ENCODE measurements at regions not wholly inside any gene's neighbourhood (a gene's known extent, or its start where the extent isn't known, plus 50 kb on each side); places are given as distances from the start of the nearest gene placed in this dataset.
"Not testable (repeated sequence)": the region's sequence is repeated elsewhere in the genome, so short reads cannot be mapped to it uniquely, and the experiment has no call there.

GRCh38 chr13:38072696-38073095, 203.1 kb upstream of the TRPC4 start:
- no peak for TF ChIP-seq EZH2 (IDR thresholded peaks at IDR 0.05; ENCODE audit: borderline replicate concordance)
- TF ChIP-seq CTCF (IDR thresholded peaks at IDR 0.05; ENCODE audit: poor library complexity) = no peak
- no peak for TF ChIP-seq EZH2phosphoT487 (IDR thresholded peaks at IDR 0.05; ENCODE audit: low read depth, severe bottlenecking, unreplicated experiment)
- H3K9me3 ChIP-seq (ENCODE audit: low read depth) = no peaks in the 10 kb centered on the region
- H3K36me3 ChIP-seq (replicated peaks; ENCODE audit: insufficient read depth, low read depth) = no peaks in the 10 kb centered on the region
- H2AFZ ChIP-seq = no peak overlapping the region
- DNase-seq (ENCODE audit: low spot score) = no peak
- H3K79me2 ChIP-seq = no peaks in the 10 kb centered on the region
- H4K20me1 ChIP-seq (ENCODE audit: insufficient read depth, poor library complexity, severe bottlenecking) = no peaks in the 10 kb centered on the region
- H3K27ac ChIP-seq = no peak overlapping the region
- H3K9me2 ChIP-seq (replicated peaks; ENCODE audit: insufficient read depth) = no peaks in the 10 kb centered on the region
- H3K4me1 ChIP-seq (ENCODE audit: insufficient read depth) = no peaks in the 10 kb centered on the region
- no peak overlapping the region for H3K4me2 ChIP-seq
- no peak overlapping the region for H3K4me3 ChIP-seq
- H3K27me3 ChIP-seq = no peaks in the 10 kb centered on the region

GRCh38 chr13:38071340-38071739, 201.8 kb upstream of the TRPC4 start:
- not testable (repeated sequence) for H3K4me3 ChIP-seq; DNase-seq (ENCODE audit: low spot score); H3K4me2 ChIP-seq; H4K20me1 ChIP-seq (ENCODE audit: insufficient read depth, poor library complexity, severe bottlenecking); H3K9me2 ChIP-seq (replicated peaks; ENCODE audit: insufficient read depth); H2AFZ ChIP-seq; H3K9me3 ChIP-seq (ENCODE audit: low read depth); H3K4me1 ChIP-seq (ENCODE audit: insufficient read depth); H3K36me3 ChIP-seq (replicated peaks; ENCODE audit: insufficient read depth, low read depth); H3K27ac ChIP-seq; H3K79me2 ChIP-seq; H3K27me3 ChIP-seq
- 94% methylated on average over 3 of the region's 5 CpGs for WGBS (ENCODE audit: low lambda C conversion rate, missing lambda C conversion rate)

GRCh38 chr13:38053896-38054295, 184.3 kb upstream of the TRPC4 start:
- H3K79me2 ChIP-seq = no peaks in the 10 kb centered on the region
- H3K9me3 ChIP-seq (ENCODE audit: low read depth) = no peaks in the 10 kb centered on the region
- H2AFZ ChIP-seq = no peak overlapping the region
- no peak overlapping the region for H3K4me2 ChIP-seq
- 64% methylated on average over 3 of the region's 3 CpGs for WGBS (ENCODE audit: low lambda C conversion rate, missing lambda C conversion rate)
- no peak overlapping the region for H3K27ac ChIP-seq
- DNase-seq (ENCODE audit: low spot score) = no peak
- H4K20me1 ChIP-seq (ENCODE audit: insufficient read depth, poor library complexity, severe bottlenecking) = no peaks in the 10 kb centered on the region
- H3K27me3 ChIP-seq = no peaks in the 10 kb centered on the region
- H3K4me1 ChIP-seq (ENCODE audit: insufficient read depth) = no peaks in the 10 kb centered on the region
- no peaks in the 10 kb centered on the region for H3K36me3 ChIP-seq (replicated peaks; ENCODE audit: insufficient read depth, low read depth)
- H3K4me3 ChIP-seq = no peak overlapping the region
- TF ChIP-seq EZH2 (IDR thresholded peaks at IDR 0.05; ENCODE audit: borderline replicate concordance) (no peak), EZH2phosphoT487 (IDR thresholded peaks at IDR 0.05; ENCODE audit: low read depth, severe bottlenecking, unreplicated experiment) (no peak), CTCF (IDR thresholded peaks at IDR 0.05; ENCODE audit: poor library complexity) (no peak)
- H3K9me2 ChIP-seq (replicated peaks; ENCODE audit: insufficient read depth) = no peaks in the 10 kb centered on the region

- H4K20me1 ChIP-seq (ENCODE audit: insufficient read depth, poor library complexity, severe bottlenecking) = no peaks in the 10 kb centered on the region
- no peaks in the 10 kb centered on the region for H3K36me3 ChIP-seq (replicated peaks; ENCODE audit: insufficient read depth, low read depth)
Observed at GRCh38 chr13:38046049-38046376, 176.4 kb upstream of the TRPC4 start.

More at GRCh38 chr13:38046049-38046376, 176.4 kb upstream of the TRPC4 start:
- no peak overlapping the region for H3K4me2 ChIP-seq
- no peaks in the 10 kb centered on the region for H3K9me2 ChIP-seq (replicated peaks; ENCODE audit: insufficient read depth)
- H3K9me3 ChIP-seq (ENCODE audit: low read depth) = no peaks in the 10 kb centered on the region
- TF ChIP-seq EZH2 (IDR thresholded peaks at IDR 0.05; ENCODE audit: borderline replicate concordance) = no peak
- no peak for TF ChIP-seq EZH2phosphoT487 (IDR thresholded peaks at IDR 0.05; ENCODE audit: low read depth, severe bottlenecking, unreplicated experiment)
- no peak for TF ChIP-seq CTCF (IDR thresholded peaks at IDR 0.05; ENCODE audit: poor library complexity)
- no peaks in the 10 kb centered on the region for H3K79me2 ChIP-seq
- DNase-seq (ENCODE audit: low spot score) = no peak
- no peak overlapping the region for H3K27ac ChIP-seq
- no peak overlapping the region for H2AFZ ChIP-seq
- H3K4me3 ChIP-seq = no peak overlapping the region
- H3K27me3 ChIP-seq = no peaks in the 10 kb centered on the region
- H3K4me1 ChIP-seq (ENCODE audit: insufficient read depth) = no peaks in the 10 kb centered on the region
- WGBS (ENCODE audit: low lambda C conversion rate, missing lambda C conversion rate) = 18% methylated on average over 1 of the region's 1 CpG
